Endothelial cell of umbilical vein (primary cell): ENCODE measurements at regions not wholly inside any gene's neighbourhood (a gene's known extent, or its start where the extent isn't known, plus 50 kb on each side); places are given as distances from the start of the nearest gene placed in this dataset.

Experiments used
- BruUV-seq: library from RNA; stranded (reverse); fragments of 400-500 nt; replicated peaks from 2 replicates; lab custom pipeline; 2021; lab: Mats Ljungman, UMichigan
- CTCF ChIA-PET: fragments of 300-600, 350-600 bp; sonication (Branson Sonifier 250); formaldehyde crosslinking; loops from one replicate; lab custom pipeline; 2021; ENCODE audit warnings: antibody characterized with exemption, inconsistent platforms; lab: Charles Lee
- POLR2A ChIA-PET: fragments of 300-600, 350-600 bp; sonication (Branson Sonifier 250); formaldehyde crosslinking; loops from one replicate; lab custom pipeline; 2021; ENCODE audit warnings: antibody characterized with exemption, inconsistent platforms; lab: Charles Lee
- DNase-seq: peaks from one replicate; pipeline ENCODE4 v3.0.0-alpha.2; 2011; ENCODE audit warnings: low read depth, low spot score
- FAIRE-seq: peaks from 2 replicates; lab custom pipeline; 2011; peaks lifted over from hg19 to GRCh38; lab: Jason Lieb, UNC
- H2AFZ ChIP-seq: 2 replicates; pipeline ENCODE4 v1.6.0; 2012; ENCODE audit warnings: low read depth, low read length, control low read depth, inconsistent platforms
- H3K27ac ChIP-seq: 2 replicates; pipeline ENCODE4 v1.5.1; 2011; ENCODE audit warnings: low read depth, mild to moderate bottlenecking, control low read depth, low read length, moderate library complexity; ENCODE audit not compliant: insufficient read depth
- H3K27me3 ChIP-seq, 2 experiments: 2 replicates each; pipeline versions ENCODE4 v1.6.0 to v1.6.1; 2011; ENCODE audit warnings: low read length in 2 of 2, mixed read lengths in 1 of 2; ENCODE audit not compliant: control insufficient read depth in 2 of 2, insufficient read depth in 2 of 2
- H3K36me3 ChIP-seq, 2 experiments: 2 replicates in 1 of 2; 3 replicates in 1 of 2; pipeline ENCODE4 v1.5.1; 2011; ENCODE audit warnings: low read length in 2 of 2, mild to moderate bottlenecking in 1 of 2, moderate library complexity in 1 of 2; ENCODE audit not compliant: control insufficient read depth in 2 of 2, insufficient read depth in 2 of 2; ENCODE audit errors: extremely low read depth in 1 of 2
- H3K4me1 ChIP-seq: 3 replicates; pipeline ENCODE4 v1.5.1; 2011; ENCODE audit warnings: mild to moderate bottlenecking, low read length; ENCODE audit not compliant: control insufficient read depth, insufficient read depth; ENCODE audit errors: extremely low read depth
- H3K4me2 ChIP-seq: 2 replicates; pipeline ENCODE4 v1.6.1; 2011; ENCODE audit warnings: low read length, control low read depth, mixed read lengths; ENCODE audit not compliant: insufficient read depth
- H3K4me3 ChIP-seq, 3 experiments: fragments of 200-600 bp in 1 of 3; sonication (generic), shearing (Covaris generic) in 1 of 3; replicated peaks in 1 of 3; 2 replicates each; pipeline ENCODE4 v1.5.1; 2011 to 2016; ENCODE audit warnings: control low read depth in 3 of 3, low read length in 3 of 3, mild to moderate bottlenecking in 2 of 3, inconsistent platforms in 1 of 3, low read depth in 1 of 3, moderate library complexity in 1 of 3; ENCODE audit not compliant: insufficient read depth in 1 of 3
- H3K79me2 ChIP-seq: 2 replicates; pipeline ENCODE4 v1.6.0; 2012; ENCODE audit warnings: low read length, inconsistent platforms; ENCODE audit not compliant: control insufficient read depth, insufficient read depth
- H3K9ac ChIP-seq: replicated peaks from 2 replicates; pipeline ENCODE3; 2011; ENCODE audit warnings: low read length, control low read depth; ENCODE audit not compliant: insufficient read depth; ENCODE audit errors: extremely low read depth
- H3K9me1 ChIP-seq: replicated peaks from 3 replicates; pipeline ENCODE4 v1.6.0; 2011; ENCODE audit warnings: mild to moderate bottlenecking, low read length; ENCODE audit not compliant: control insufficient read depth, insufficient read depth; ENCODE audit errors: extremely low read depth
- H3K9me3 ChIP-seq: replicated peaks from 2 replicates; pipeline ENCODE4 v1.5.1; 2012; ENCODE audit warnings: low read length, inconsistent platforms; ENCODE audit not compliant: control insufficient read depth, insufficient read depth
- H4K20me1 ChIP-seq: replicated peaks from 2 replicates; pipeline ENCODE3; 2011; ENCODE audit warnings: mild to moderate bottlenecking, low read length; ENCODE audit not compliant: control insufficient read depth, insufficient read depth; ENCODE audit errors: extremely low read depth
- CTCF ChIP-seq, 2 donors: IDR thresholded peaks; 1 replicate in 1 of 2; 2 replicates in 1 of 2; pipeline ENCODE4 v1.5.1; 2011; ENCODE audit warnings: low read length in 2 of 2, mild to moderate bottlenecking in 2 of 2, moderate library complexity in 2 of 2, control low read depth in 1 of 2, inconsistent platforms in 1 of 2, low read depth in 1 of 2; ENCODE audit not compliant: insufficient read depth in 1 of 2; ENCODE audit errors: extremely low read depth in 1 of 2
- EZH2 ChIP-seq: IDR thresholded peaks from 2 replicates; pipeline ENCODE4 v1.6.1; 2012; ENCODE audit warnings: borderline replicate concordance, low read depth, mild to moderate bottlenecking, moderate library complexity, low read length, inconsistent platforms; ENCODE audit not compliant: severe bottlenecking
- FOS ChIP-seq: IDR thresholded peaks from 2 replicates; pipeline ENCODE4 v1.6.1; 2011; ENCODE audit warnings: mild to moderate bottlenecking, low read length, moderate library complexity, borderline replicate concordance; ENCODE audit not compliant: insufficient read depth
- GATA2 ChIP-seq: IDR thresholded peaks from 2 replicates; pipeline ENCODE4 v1.7.0; 2011; ENCODE audit warnings: low read depth, mild to moderate bottlenecking, moderate library complexity, mixed read lengths, low read length; ENCODE audit not compliant: insufficient read length, insufficient read depth
- JUN ChIP-seq: IDR thresholded peaks from 2 replicates; pipeline ENCODE4 v1.6.1; 2011; ENCODE audit warnings: borderline replicate concordance, low read depth; ENCODE audit not compliant: insufficient read length, insufficient read depth
- MAX ChIP-seq: IDR thresholded peaks from 2 replicates; pipeline ENCODE4 v1.6.1; 2011; ENCODE audit not compliant: insufficient read depth, insufficient read length
- MYC ChIP-seq: IDR thresholded peaks from one replicate; pipeline ENCODE4 v1.6.1; 2011; ENCODE audit warnings: mild to moderate bottlenecking, low read depth, low read length
- POLR2A ChIP-seq: IDR thresholded peaks from 2 replicates; pipeline ENCODE4 v1.6.1; 2012; ENCODE audit warnings: low read depth, mild to moderate bottlenecking, control low read depth, low read length
- POLR2AphosphoS5 ChIP-seq: IDR thresholded peaks from 2 replicates; pipeline ENCODE4 v1.6.1; 2012; ENCODE audit warnings: low read depth, mild to moderate bottlenecking, control low read depth, low read length, moderate library complexity; ENCODE audit not compliant: insufficient read depth
- dilution Hi-C: fragments of 300-500 bp; cut with MboI; formaldehyde crosslinking; loops from one replicate; pipeline ENCODE4 v1.15.0; 2019; ENCODE audit warnings: low sequenced_read_pairs; ENCODE audit not compliant: extremely low pct_ligation_motif_present
- intact Hi-C: fragments of 100-400 bp; cut with micrococcal nuclease; formaldehyde crosslinking; loops from one replicate; pipeline ENCODE4 v1.10.0; 2022

GRCh38 chr1:229759586-229759985 is 133.5 kb downstream of the URB2 start:
- Histone ChIP-seq H3K27me3 (no peaks in the 10 kb centered on the region), H4K20me1 (no peaks in the 10 kb centered on the region), H3K4me3 (no peak overlapping the region), H3K36me3 (no peaks in the 10 kb centered on the region), H3K27ac (no peak overlapping the region), H3K79me2 (no peaks in the 10 kb centered on the region), H2AFZ (no peak overlapping the region), H3K4me2 (no peak overlapping the region), H3K4me1 (no peaks in the 10 kb centered on the region), H3K9me1 (no peaks in the 10 kb centered on the region), H3K9me3 (no peaks in the 10 kb centered on the region), H3K9ac (no peak overlapping the region)
- FAIRE-seq, result no peak
- DNase-seq, result no peak
- intact Hi-C loops (no loop called here), dilution Hi-C loops (no loop called here)
- TF ChIP-seq JUN (no peak), MYC (no peak), CTCF (IDR thresholded peaks at IDR 0.05; ENCODE audit: extremely low read depth in 1 of 2, insufficient read depth in 1 of 2, low read depth in 1 of 2, low read length in 2 of 2) (no peak), POLR2A (no peak), POLR2AphosphoS5 (no peak), GATA2 (no peak), MAX (no peak), EZH2 (no peak), FOS (no peak)
- ChIA-PET POLR2A (no interaction called here), CTCF (no interaction called here)
- BruUV-seq, result no TSS peak
